SHP77 (cell line): ENCODE measurements at regions not wholly inside any gene's neighbourhood (a gene's known extent, or its start where the extent isn't known, plus 50 kb on each side); places are given as distances from the start of the nearest gene placed in this dataset.

Experiments
- DNase-seq, 2 experiments: peaks; one replicate each; lab custom pipeline; 2025; lab: John Stamatoyannopoulos, UW

- no peak for DNase-seq
Measured at GRCh38 chr17:62913991-62914570, 52.0 kb upstream of the TANC2 start.

GRCh38 chr17:62912363-62912762 lies 53.7 kb upstream of the TANC2 start:
- DNase-seq: no peak

DNA sequence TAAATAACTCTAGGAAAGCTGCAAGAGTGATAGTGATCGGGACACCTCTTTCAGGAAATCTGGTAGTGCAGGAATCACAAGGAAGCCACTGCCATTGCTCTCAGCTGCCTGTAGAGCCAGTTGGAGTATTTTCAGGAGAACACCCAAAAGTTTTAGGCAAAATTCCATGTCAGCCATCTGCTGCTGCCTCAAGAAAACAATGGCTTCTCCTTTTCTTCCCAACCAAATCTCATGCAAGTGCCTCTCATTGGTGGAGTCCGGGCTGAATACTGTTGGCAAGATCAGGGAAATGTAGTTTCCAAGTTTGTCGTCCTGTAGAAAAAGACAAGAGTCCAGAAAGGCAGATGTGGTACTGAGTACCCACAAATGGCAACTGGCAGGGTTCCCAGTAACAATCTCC lies 54.9 kb upstream of the TANC2 start:
- DNase-seq: no peak

- no peak for DNase-seq
Measured at GRCh38 chr17:62910277-62910676, 55.8 kb upstream of the TANC2 start.

DNA sequence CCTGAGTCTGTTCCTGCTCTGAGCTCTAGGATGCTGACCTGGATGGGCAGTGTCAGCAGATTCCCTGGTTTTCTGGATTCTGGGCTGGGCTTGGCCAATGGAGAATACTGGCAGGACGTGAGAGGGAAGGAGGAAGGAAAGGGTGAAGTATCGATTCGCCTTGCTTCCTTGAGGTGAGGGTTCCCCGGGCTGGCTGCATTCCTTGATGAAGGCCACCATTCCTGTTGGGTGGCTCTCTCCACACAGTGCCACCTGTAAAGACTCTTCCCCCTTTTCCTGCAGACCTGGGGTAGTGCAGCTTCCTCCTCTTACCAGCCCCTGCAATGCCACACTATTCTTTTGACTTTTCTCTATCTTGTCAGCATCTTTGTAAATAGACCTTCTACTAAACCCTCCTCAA lies 58.1 kb upstream of the TANC2 start:
- no peak for DNase-seq

GRCh38 chr17:62906881-62907280 lies 59.2 kb upstream of the TANC2 start:
- no peak for DNase-seq

DNA sequence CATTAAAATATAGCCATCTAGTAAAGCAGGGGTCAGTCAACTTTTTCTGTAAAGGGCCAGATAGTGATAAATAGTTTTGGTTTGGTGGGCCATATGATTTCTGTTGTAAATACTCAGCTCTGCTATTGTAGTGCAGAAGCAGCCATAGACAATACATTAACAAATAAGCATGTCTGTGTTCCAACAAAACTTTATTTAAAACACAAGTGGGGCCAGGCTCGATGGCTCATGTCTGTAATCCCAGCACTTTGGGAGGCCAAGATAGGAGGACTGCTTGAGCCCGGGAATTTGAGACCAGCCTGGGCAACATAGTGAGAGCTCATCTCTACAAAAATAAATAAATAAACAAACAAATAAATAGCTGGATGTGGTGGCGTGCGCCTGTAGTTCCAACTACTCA lies 60.8 kb upstream of the TANC2 start:
- DNase-seq: no peak

DNA sequence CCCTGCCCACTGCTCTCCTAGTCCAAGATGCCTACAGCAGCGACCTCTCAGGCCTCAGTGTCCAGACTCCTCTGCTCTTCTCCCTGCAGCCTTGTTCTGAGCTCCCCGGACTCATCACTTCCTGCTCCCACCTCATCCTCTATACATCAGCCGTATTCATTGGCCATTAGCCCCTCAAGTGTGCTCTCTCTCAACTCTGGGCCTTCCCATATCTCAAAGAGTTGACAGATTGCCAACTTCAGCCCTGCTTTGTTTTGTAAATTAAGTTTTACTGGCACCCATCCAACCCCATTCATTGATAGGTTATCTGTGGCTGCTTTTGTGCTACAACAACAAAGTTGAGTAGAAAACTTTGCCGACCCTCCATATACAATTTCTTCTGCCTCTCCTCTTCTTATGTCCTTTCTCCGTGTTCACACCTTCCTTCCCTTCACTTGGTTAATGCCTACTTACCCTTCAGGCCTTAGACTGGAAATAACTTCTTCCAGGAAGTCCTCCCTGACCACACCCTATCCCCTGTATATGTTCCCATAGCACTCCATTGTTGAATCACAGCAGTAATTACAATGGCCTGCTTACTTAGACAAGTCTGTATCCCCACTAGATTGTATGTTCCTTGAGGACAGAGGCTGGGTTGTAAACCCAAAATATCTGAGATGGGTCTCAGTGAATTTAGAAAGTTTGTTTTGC lies 63.4 kb upstream of the TANC2 start:
- no peak for DNase-seq

GRCh38 chr17:62901544-62901943 lies 64.5 kb upstream of the TANC2 start:
- no peak for DNase-seq

GRCh38 chr17:62900096-62900495 lies 65.9 kb upstream of the TANC2 start:
- no peak for DNase-seq

GRCh38 chr17:62899361-62899760 lies 66.7 kb upstream of the TANC2 start:
- no peak for DNase-seq

DNA sequence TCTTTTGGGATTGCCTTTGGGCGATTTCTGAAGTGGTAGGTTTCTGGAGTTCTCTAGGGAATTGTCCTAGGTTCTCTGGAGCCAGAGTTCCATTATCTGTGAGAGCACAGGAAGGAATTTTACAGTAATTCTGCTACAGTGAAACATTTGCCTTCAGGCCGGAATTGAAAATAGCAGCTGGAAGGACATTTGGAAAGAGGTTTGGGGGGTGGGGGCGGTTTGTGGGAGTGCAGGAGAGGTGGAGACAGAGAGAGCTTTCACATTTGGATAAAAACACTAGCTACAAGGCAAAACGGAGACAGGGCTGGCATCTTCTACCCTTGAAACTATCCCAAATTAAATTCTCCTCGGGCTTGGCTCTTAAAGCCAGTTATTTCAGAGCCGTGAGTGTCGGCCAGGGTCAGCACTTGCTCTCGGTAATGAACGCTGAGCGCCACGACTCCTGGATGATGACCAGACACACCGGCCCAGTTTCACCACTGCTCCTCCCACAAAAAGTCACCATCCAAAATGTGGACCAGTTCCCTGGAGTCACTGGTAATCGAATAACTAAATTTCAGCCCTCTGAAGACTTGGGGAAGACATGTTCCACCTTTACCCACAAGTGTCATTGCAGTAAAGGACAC lies 67.7 kb upstream of the TANC2 start:
- DNase-seq: no peak

DNA sequence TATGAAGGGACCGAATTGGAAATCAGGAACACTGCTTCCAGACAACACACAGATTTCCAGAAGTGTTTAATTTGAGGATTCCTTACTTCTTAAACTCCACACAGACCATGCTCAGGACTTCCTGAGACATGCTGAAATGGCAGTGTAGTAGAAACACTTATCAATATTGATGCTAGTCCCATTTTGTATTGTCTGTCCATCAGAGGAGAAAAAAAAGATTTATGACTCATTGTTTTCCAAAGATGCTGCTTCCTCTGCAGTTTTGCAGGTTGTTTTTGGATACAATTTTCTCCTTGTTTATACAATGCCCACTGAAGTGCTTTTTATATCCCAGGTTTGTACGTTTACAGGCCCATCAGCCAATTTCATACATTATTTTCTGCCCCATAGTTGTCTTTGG lies 68.3 kb upstream of the TANC2 start:
- DNase-seq: no peak

GRCh38 chr17:62895320-62896301 lies 70.4 kb upstream of the TANC2 start:
- DNase-seq: no peak

DNA sequence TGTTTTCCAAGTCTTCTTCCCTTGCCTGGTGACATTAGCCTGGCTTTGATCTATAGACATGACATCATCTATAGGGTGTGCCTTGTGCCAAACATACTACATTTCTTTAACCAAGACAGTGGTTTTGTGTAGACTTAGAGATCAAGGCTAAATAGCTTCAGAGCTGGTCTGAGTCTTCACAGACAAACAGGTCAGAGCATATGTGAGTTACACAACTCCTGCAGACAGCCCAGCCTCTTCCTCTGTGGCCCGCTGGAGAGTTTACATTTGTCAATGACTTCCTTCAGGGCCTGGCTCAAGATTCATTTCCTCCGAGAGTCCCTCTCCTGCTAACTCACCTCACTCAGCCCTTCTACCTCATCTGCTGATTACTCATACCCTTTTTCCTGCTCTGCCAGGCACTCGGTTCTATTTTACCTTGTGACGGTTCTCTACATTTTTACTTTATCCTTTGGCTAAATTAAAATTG lies 73.1 kb upstream of the TANC2 start:
- no peak for DNase-seq

- DNase-seq: no peak
Measured at GRCh38 chr17:62892061-62892675, 73.9 kb upstream of the TANC2 start.

DNA sequence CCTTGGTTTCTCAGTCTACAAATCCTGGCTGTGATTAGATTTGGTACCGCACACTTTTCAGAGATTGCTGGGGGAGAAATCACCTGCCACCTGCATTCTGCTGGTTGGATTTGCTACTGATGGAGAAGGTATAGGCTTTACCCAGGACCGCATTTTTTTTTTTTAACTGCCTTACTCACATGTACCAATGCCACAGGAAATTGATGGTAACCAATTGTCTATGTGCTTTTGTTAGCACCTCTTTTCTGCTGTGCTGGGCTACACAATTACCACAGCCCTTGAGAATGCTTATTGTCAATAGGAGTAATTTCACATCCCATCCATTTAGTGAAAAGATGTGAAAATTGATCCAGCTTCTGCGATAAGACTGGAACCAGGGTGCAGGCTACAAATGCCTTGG lies 74.4 kb upstream of the TANC2 start:
- no peak for DNase-seq

- no peak for DNase-seq
Measured at GRCh38 chr17:62888765-62889164, 77.3 kb upstream of the TANC2 start.

GRCh38 chr17:62888148-62888547 lies 77.9 kb upstream of the TANC2 start:
- no peak for DNase-seq

DNA sequence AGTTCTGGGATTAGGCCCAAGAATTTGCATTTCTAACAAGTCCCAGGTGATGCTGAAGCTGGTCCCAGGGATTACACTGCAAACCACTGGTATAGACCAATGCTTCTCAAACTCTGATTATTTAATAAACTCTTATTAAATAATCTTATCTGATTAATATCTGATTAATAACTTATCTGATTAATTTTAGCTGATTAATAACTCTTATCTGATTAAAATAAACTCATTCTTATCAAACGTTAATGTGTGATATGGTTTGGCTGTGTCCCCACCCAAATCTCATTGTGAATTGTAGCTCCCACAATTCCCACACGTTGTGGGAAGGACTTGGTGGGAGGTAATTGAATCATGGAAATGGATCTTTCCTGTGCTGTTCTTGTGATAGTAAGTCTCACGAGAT lies 78.6 kb upstream of the TANC2 start:
- DNase-seq: no peak

- no peak for DNase-seq
Measured at GRCh38 chr17:62884781-62885180, 76.7 kb upstream of the MARCHF10 start.

GRCh38 chr17:62882878-62883277 lies 74.8 kb upstream of the MARCHF10 start:
- DNase-seq: no peak
